ENCODE measurements at regions not wholly inside any gene's neighbourhood (a gene's known extent, or its start where the extent isn't known, plus 50 kb on each side); places are given as distances from the start of the nearest gene placed in this dataset.

DNA sequence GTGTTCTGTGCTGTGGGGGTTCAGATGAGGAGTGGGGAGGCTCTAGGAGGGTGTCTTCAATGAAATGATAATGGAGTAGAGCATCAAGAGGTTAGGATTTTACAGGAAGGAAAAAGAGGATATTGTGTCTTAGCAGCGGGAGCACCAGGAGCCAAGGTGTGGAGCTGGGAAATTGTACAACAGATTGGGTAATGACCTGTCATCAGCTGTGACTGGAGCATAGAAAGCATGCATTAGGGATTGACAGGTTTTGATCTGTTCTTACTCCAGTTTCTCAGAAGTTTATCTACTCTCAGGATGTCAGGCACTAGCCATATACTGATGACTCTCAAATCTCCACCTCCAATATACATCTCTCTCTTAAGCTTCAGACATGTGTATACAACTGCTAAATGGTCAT is 196.9 kb downstream of the ARHGAP12 start:
- TF ChIP-seq, protein P1, sequence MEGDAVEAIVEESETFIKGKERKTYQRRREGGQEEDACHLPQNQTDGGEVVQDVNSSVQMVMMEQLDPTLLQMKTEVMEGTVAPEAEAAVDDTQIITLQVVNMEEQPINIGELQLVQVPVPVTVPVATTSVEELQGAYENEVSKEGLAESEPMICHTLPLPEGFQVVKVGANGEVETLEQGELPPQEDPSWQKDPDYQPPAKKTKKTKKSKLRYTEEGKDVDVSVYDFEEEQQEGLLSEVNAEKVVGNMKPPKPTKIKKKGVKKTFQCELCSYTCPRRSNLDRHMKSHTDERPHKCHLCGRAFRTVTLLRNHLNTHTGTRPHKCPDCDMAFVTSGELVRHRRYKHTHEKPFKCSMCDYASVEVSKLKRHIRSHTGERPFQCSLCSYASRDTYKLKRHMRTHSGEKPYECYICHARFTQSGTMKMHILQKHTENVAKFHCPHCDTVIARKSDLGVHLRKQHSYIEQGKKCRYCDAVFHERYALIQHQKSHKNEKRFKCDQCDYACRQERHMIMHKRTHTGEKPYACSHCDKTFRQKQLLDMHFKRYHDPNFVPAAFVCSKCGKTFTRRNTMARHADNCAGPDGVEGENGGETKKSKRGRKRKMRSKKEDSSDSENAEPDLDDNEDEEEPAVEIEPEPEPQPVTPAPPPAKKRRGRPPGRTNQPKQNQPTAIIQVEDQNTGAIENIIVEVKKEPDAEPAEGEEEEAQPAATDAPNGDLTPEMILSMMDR (IDR thresholded peaks at IDR 0.05) = no peak
- TF ChIP-seq TCF7L2 (IDR thresholded peaks at IDR 0.05; ENCODE audit: low read depth, low read length) (no peak), POLR2AphosphoS5 (IDR thresholded peaks at IDR 0.05; ENCODE audit: low read depth, low read length) (no peak)
